Hepatocyte (in vitro differentiated cells): ENCODE measurements at regions not wholly inside any gene's neighbourhood (a gene's known extent, or its start where the extent isn't known, plus 50 kb on each side); places are given as distances from the start of the nearest gene placed in this dataset.

Experiments
- EZH2 ChIP-seq: fragments of 200-600 bp; sonication (generic); IDR thresholded peaks from 2 replicates; pipeline ENCODE4 v1.6.1; 2016; ENCODE audit warnings: antibody characterized with exemption, mild to moderate bottlenecking, borderline replicate concordance
- TF ChIP-seq, protein P1 (sequence below): fragments of 200-600 bp; sonication (generic); IDR thresholded peaks from 2 replicates; pipeline ENCODE4 v1.5.1; 2016; ENCODE audit warnings: antibody characterized with exemption, mild to moderate bottlenecking; ENCODE audit not compliant: poor library complexity

DNA sequence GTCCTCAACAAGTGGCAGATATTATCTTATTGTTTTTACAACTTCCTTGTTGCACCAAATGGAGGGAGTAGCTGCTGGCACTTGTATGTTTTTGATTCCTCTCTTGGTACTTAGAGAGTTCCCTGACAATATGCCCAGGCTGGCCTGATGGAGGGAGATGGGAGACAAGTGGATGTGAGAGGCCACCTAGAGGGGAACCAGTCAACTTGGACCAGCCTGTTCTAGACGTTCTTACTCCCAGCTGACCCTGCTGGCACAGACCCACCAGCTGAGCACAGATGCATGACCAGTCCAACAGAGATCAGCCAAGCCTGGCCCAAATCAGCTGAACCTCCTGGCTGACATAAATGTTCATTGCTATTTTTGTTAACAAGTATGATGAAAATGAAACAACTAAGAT lies 60.9 kb upstream of the GDNF start:
- TF ChIP-seq, protein P1, sequence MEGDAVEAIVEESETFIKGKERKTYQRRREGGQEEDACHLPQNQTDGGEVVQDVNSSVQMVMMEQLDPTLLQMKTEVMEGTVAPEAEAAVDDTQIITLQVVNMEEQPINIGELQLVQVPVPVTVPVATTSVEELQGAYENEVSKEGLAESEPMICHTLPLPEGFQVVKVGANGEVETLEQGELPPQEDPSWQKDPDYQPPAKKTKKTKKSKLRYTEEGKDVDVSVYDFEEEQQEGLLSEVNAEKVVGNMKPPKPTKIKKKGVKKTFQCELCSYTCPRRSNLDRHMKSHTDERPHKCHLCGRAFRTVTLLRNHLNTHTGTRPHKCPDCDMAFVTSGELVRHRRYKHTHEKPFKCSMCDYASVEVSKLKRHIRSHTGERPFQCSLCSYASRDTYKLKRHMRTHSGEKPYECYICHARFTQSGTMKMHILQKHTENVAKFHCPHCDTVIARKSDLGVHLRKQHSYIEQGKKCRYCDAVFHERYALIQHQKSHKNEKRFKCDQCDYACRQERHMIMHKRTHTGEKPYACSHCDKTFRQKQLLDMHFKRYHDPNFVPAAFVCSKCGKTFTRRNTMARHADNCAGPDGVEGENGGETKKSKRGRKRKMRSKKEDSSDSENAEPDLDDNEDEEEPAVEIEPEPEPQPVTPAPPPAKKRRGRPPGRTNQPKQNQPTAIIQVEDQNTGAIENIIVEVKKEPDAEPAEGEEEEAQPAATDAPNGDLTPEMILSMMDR: no peak
- TF ChIP-seq EZH2: no peak
